HCT116 (cell line): ENCODE measurements at regions not wholly inside any gene's neighbourhood (a gene's known extent, or its start where the extent isn't known, plus 50 kb on each side); places are given as distances from the start of the nearest gene placed in this dataset.
A peak's percentile ranks its signal among the peaks of the same experiment; 100 is the strongest.

ENCODE experiments used
- CEBPB ChIP-seq: IDR thresholded peaks from 2 replicates; pipeline ENCODE4 v1.6.1; 2012; ENCODE audit warnings: low read depth
- CTCF ChIP-seq, 3 experiments: fragments of 200-600 bp in 1 of 3; sonication (generic) in 1 of 3; IDR thresholded peaks in 2 of 3; conservative IDR thresholded peaks in 1 of 3; 2 replicates each; pipeline ENCODE4 v1.5.1; 2012 to 2017; ENCODE audit warnings: low read depth in 2 of 3, low read length in 2 of 3, antibody characterized with exemption in 1 of 3, borderline replicate concordance in 1 of 3, control low read depth in 1 of 3, mild to moderate bottlenecking in 1 of 3, mixed read lengths in 1 of 3, mixed run types in 1 of 3, moderate library complexity in 1 of 3; ENCODE audit not compliant: insufficient read depth in 1 of 3
- POLR2A ChIP-seq: IDR thresholded peaks from 2 replicates; pipeline ENCODE4 v1.7.0; 2011; ENCODE audit warnings: borderline replicate concordance; ENCODE audit not compliant: insufficient read depth, insufficient read length; ENCODE audit errors: extremely low read depth

DNA sequence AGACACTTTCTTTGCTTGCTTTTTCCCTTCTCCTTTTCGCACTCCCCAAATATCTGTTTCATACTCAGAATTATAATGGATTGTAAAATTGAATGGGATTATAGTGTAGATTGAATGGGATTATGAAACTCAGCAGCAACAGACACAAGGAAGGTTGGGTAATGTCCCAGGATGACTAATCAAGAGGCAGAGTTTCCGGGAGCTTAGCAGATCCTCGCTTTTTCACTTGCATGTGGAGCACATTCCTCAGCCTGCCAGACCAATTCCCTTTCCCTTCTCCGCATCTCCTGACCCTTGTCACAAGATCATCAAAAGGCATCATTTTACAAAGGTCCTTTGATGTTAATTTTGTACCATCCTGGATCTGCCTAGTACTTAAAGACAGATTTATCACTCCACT lies 55.1 kb upstream of the SLC1A1 start:
- TF ChIP-seq CEBPB = peak; percentile 58
- no peak for TF ChIP-seq CTCF (IDR thresholded peaks at IDR 0.05 in 2 of 3, conservative IDR thresholded peaks at IDR 0.05 in 1 of 3; ENCODE audit: borderline replicate concordance in 1 of 3, insufficient read depth in 1 of 3, low read depth in 2 of 3, low read length in 2 of 3)
- TF ChIP-seq POLR2A = no peak
